Osteoblast (primary cell): ENCODE measurements at regions not wholly inside any gene's neighbourhood (a gene's known extent, or its start where the extent isn't known, plus 50 kb on each side); places are given as distances from the start of the nearest gene placed in this dataset.

Experiments used
- DNase-seq: peaks from one replicate; pipeline ENCODE4 v3.0.0; 2011; ENCODE audit warnings: low spot score, mixed read lengths; ENCODE audit not compliant: insufficient read length; ENCODE audit errors: missing footprints
- H2AFZ ChIP-seq: 2 replicates; pipeline ENCODE4 v1.6.0; 2011; ENCODE audit warnings: mild to moderate bottlenecking, low read length
- H3K27ac ChIP-seq: 2 replicates; pipeline ENCODE4 v1.5.1; 2011; ENCODE audit warnings: mild to moderate bottlenecking, low read depth, low read length, moderate library complexity
- H3K27me3 ChIP-seq: 2 replicates; pipeline ENCODE4 v1.6.0; 2012; ENCODE audit warnings: mild to moderate bottlenecking, control low read depth, inconsistent platforms, low read length, moderate library complexity; ENCODE audit not compliant: insufficient read depth
- H3K36me3 ChIP-seq: 2 replicates; pipeline ENCODE4 v1.5.1; 2011; ENCODE audit warnings: mild to moderate bottlenecking, low read length, control low read depth, moderate library complexity; ENCODE audit not compliant: insufficient read depth
- H3K4me1 ChIP-seq: 2 replicates; pipeline ENCODE4 v1.5.1; 2011; ENCODE audit warnings: mild to moderate bottlenecking, low read length, control low read depth, moderate library complexity; ENCODE audit not compliant: insufficient read depth
- H3K4me2 ChIP-seq: 2 replicates; pipeline ENCODE4 v1.6.0; 2011; ENCODE audit warnings: mild to moderate bottlenecking, low read length; ENCODE audit not compliant: insufficient read depth
- H3K4me3 ChIP-seq: fragments of 200-600 bp; sonication (generic); 3 replicates; pipeline ENCODE4 v1.5.1; 2012; ENCODE audit warnings: mild to moderate bottlenecking, low read length, inconsistent platforms; ENCODE audit not compliant: insufficient read depth
- H3K79me2 ChIP-seq: 2 replicates; pipeline ENCODE4 v1.6.0; 2012; ENCODE audit warnings: mild to moderate bottlenecking, low read length, control low read depth, inconsistent platforms; ENCODE audit not compliant: insufficient read depth
- H3K9me3 ChIP-seq: 2 replicates; pipeline ENCODE4 v1.5.1; 2011; ENCODE audit warnings: low read depth, low read length, control low read depth
- H4K20me1 ChIP-seq: 2 replicates; pipeline ENCODE4 v1.6.0; 2012; ENCODE audit warnings: mild to moderate bottlenecking, low read length, control low read depth; ENCODE audit not compliant: insufficient read depth
- TF ChIP-seq, protein P1 (sequence below): IDR thresholded peaks from 2 replicates; pipeline ENCODE4 v1.5.1; 2011; ENCODE audit warnings: mild to moderate bottlenecking, low read depth, low read length, moderate library complexity; ENCODE audit errors: extremely low read depth

DNA sequence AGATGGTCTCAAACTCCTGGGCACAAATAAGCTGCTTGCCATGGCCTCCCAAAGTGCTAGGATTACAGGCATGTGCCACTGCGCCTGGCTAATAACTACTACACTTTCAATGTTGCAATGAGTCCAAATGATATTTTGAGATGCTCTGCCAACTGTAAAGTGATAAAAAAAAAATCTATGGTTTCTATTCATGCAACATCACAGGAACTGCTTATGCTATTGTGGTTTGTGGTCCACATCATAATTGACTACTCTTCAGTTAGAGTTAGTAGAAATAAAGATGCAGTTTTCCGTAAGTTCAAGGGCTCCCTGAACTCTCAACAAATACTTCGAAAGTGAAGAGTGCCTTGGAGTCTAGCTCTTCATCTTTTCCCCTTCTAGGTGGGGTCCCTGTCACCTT lies 239.4 kb downstream of the C12orf75 start:
- H3K9me3 ChIP-seq, result no peaks in the 10 kb centered on the region
- H3K4me2 ChIP-seq, result no peak overlapping the region
- no peaks in the 10 kb centered on the region for H3K79me2 ChIP-seq
- no peaks in the 10 kb centered on the region for H3K27me3 ChIP-seq
- TF ChIP-seq, protein P1, sequence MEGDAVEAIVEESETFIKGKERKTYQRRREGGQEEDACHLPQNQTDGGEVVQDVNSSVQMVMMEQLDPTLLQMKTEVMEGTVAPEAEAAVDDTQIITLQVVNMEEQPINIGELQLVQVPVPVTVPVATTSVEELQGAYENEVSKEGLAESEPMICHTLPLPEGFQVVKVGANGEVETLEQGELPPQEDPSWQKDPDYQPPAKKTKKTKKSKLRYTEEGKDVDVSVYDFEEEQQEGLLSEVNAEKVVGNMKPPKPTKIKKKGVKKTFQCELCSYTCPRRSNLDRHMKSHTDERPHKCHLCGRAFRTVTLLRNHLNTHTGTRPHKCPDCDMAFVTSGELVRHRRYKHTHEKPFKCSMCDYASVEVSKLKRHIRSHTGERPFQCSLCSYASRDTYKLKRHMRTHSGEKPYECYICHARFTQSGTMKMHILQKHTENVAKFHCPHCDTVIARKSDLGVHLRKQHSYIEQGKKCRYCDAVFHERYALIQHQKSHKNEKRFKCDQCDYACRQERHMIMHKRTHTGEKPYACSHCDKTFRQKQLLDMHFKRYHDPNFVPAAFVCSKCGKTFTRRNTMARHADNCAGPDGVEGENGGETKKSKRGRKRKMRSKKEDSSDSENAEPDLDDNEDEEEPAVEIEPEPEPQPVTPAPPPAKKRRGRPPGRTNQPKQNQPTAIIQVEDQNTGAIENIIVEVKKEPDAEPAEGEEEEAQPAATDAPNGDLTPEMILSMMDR, result no peak
- no peak overlapping the region for H3K27ac ChIP-seq
- no peaks in the 10 kb centered on the region for H3K4me1 ChIP-seq
- no peak overlapping the region for H2AFZ ChIP-seq
- no peaks in the 10 kb centered on the region for H3K36me3 ChIP-seq
- H4K20me1 ChIP-seq, result no peaks in the 10 kb centered on the region
- H3K4me3 ChIP-seq, result no peak overlapping the region
- no peak for DNase-seq

DNA sequence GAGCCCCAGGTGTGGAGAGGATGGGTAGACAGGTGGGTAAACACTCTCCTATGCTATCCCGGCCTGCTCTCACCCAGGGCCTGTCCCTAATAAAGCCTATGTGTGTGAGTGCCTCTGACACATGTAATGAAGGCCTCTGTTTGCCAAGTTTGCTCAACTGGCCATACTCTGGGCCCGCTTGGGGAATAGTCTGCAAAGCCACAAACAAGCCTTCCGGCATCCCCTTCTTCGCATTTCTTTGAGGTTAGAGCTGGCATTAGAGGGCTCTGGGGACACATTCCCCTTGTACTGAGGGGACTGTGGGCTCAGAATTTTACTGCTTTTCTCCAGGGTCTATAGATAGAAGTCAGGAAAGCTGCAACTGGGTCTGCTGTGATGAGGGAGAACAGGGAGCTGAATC lies 240.5 kb downstream of the C12orf75 start:
- H2AFZ ChIP-seq, result no peak overlapping the region
- no peaks in the 10 kb centered on the region for H3K79me2 ChIP-seq
- H3K27ac ChIP-seq, result no peak overlapping the region
- H4K20me1 ChIP-seq, result no peaks in the 10 kb centered on the region
- TF ChIP-seq, protein P1, result no peak
- no peak overlapping the region for H3K4me2 ChIP-seq
- no peaks in the 10 kb centered on the region for H3K4me1 ChIP-seq
- H3K27me3 ChIP-seq, result no peaks in the 10 kb centered on the region
- no peaks in the 10 kb centered on the region for H3K9me3 ChIP-seq
- DNase-seq, result no peak
- H3K36me3 ChIP-seq, result no peaks in the 10 kb centered on the region
- H3K4me3 ChIP-seq, result no peak overlapping the region

DNA sequence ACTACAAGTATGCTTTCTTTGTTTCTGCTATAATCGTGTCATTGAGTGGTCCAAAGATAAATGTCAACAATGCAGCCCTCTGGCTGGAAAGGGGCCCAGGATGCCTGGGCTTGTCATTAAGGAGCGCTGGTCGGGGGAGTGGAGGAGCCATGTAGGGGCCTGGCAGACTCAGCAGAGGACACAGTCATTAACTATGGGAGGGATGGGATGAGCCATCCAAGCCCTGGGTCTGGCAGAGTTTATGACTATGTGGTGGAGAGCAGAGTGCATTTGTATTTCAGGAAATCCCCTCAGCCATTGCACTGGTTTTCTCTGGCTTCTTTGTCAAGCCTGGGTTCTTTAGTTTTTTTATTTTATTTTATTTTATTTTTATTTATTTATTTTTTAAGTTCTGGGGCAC lies 243.1 kb downstream of the C12orf75 start:
- TF ChIP-seq, protein P1, result no peak
- Histone ChIP-seq H3K4me3 (no peak overlapping the region), H3K4me1 (no peaks in the 10 kb centered on the region), H3K27ac (no peak overlapping the region), H3K79me2 (no peaks in the 10 kb centered on the region), H2AFZ (no peak overlapping the region), H3K27me3 (no peaks in the 10 kb centered on the region), H3K9me3 (no peaks in the 10 kb centered on the region), H3K4me2 (no peak overlapping the region), H4K20me1 (no peaks in the 10 kb centered on the region), H3K36me3 (no peaks in the 10 kb centered on the region)
- DNase-seq, result no peak

DNA sequence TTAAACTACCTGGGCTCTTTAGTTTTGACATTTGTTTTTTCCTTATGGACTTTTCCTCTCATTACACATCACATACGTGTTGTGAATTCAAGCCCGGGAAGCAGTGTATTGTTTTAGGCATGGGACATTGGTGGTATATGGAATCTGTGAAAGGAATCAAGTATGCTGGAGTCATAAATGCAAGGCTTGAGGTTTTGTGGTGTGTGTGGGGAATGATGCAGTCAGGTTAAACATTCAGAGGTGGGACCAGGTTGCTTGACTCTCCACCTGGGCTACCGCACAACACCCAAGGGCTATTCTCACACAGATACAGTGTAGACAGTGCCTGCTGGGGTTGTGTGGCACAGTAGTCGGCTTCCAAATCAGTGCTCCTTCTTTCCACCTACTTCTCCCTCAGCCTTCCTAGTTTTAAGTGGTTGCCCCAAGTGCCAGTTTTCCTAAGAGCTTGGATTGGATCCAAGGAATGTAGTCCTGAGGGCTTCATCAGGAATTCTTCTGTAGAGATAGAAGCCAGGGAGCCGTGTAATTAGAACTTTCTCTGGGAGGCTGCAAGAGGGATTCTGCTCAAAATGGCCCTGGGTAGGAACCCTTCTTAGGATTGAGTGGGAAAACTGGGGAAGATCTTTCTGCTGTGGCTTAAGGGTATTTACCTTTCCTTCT lies 243.7 kb downstream of the C12orf75 start:
- H2AFZ ChIP-seq, result no peak overlapping the region
- no peaks in the 10 kb centered on the region for H3K36me3 ChIP-seq
- no peak for DNase-seq
- TF ChIP-seq, protein P1, result no peak
- H3K79me2 ChIP-seq, result no peaks in the 10 kb centered on the region
- no peaks in the 10 kb centered on the region for H4K20me1 ChIP-seq
- H3K4me3 ChIP-seq, result no peak overlapping the region
- H3K4me1 ChIP-seq, result no peaks in the 10 kb centered on the region
- H3K4me2 ChIP-seq, result no peak overlapping the region
- H3K27ac ChIP-seq, result no peak overlapping the region
- H3K9me3 ChIP-seq, result no peaks in the 10 kb centered on the region
- H3K27me3 ChIP-seq, result no peaks in the 10 kb centered on the region
